GM12878 (cell line): ENCODE measurements at regions not wholly inside any gene's neighbourhood (a gene's known extent, or its start where the extent isn't known, plus 50 kb on each side); places are given as distances from the start of the nearest gene placed in this dataset.

Source experiments
- ATAC-seq: fragments of 200-7000 bp; cut with Tn5 transposase; 3 replicates; pipeline ENCODE4 v1.9.1; 2020; ENCODE audit warnings: mild to moderate bottlenecking, moderate library complexity
- BruUV-seq: library from RNA; stranded (reverse); fragments of 400-500 nt; replicated peaks from 2 replicates; lab custom pipeline; 2021; lab: Mats Ljungman, UMichigan
- CTCF ChIA-PET: fragments of 300-600 bp; sonication (Branson Sonifier 250); formaldehyde crosslinking; extraction: SDS; loops from one replicate; lab custom pipeline; 2021; ENCODE audit warnings: inconsistent platforms; lab: Yijun Ruan, JAX
- POLR2A ChIA-PET: fragments of 350-600 bp; formaldehyde crosslinking; extraction: SDS; loops from one replicate; lab custom pipeline; 2021; ENCODE audit warnings: inconsistent platforms; lab: Charles Lee
- RAD21 ChIA-PET: fragments of 300-600 bp; sonication (Branson Sonifier 250); formaldehyde crosslinking; loops from one replicate; lab custom pipeline; 2023; ENCODE audit warnings: antibody characterized with exemption; ENCODE audit not compliant: unreplicated experiment; lab: Charles Lee
- SMC1A ChIA-PET: fragments of 300-600 bp; sonication (Branson Sonifier 250); formaldehyde crosslinking; loops from one replicate; lab custom pipeline; 2023; ENCODE audit not compliant: unreplicated experiment, uncharacterized antibody; lab: Charles Lee
- DNase-seq: peaks from one replicate; pipeline ENCODE4 v3.0.0-alpha.2; 2011; ENCODE audit warnings: low read depth, low spot score
- FAIRE-seq: peaks from 3 replicates; lab custom pipeline; 2011; peaks lifted over from hg19 to GRCh38; lab: Jason Lieb, UNC
- H2AFZ ChIP-seq: 2 replicates; pipeline ENCODE4 v1.6.0; 2011; ENCODE audit warnings: low read depth, low read length, control low read depth; ENCODE audit not compliant: control insufficient read depth
- H3K27ac ChIP-seq: 2 replicates; pipeline ENCODE4 v1.5.1; 2011; ENCODE audit warnings: control low read depth; ENCODE audit not compliant: control insufficient read depth, insufficient read depth
- H3K27me3 ChIP-seq, 2 experiments: replicated peaks in 1 of 2; 2 replicates each; pipeline versions ENCODE4 v1.6.0 to v1.6.1; 2011; ENCODE audit warnings: low read length in 1 of 2; ENCODE audit not compliant: control insufficient read depth in 2 of 2, insufficient read depth in 2 of 2
- H3K36me3 ChIP-seq, 2 experiments: 2 replicates each; pipeline ENCODE4 v1.5.1; 2011; ENCODE audit warnings: low read length in 1 of 2; ENCODE audit not compliant: control insufficient read depth in 2 of 2, insufficient read depth in 2 of 2
- H3K4me1 ChIP-seq: 2 replicates; pipeline ENCODE4 v1.6.1; 2011; ENCODE audit warnings: mild to moderate bottlenecking, low read length, moderate library complexity, mixed read lengths; ENCODE audit not compliant: control insufficient read depth, insufficient read depth
- H3K4me2 ChIP-seq: 2 replicates; pipeline ENCODE4 v1.6.0; 2011; ENCODE audit warnings: control low read depth; ENCODE audit not compliant: control insufficient read depth, insufficient read depth
- H3K4me3 ChIP-seq: fragments of 200-600 bp; sonication (generic); 2 replicates; pipeline ENCODE4 v1.5.1; 2016
- H3K79me2 ChIP-seq: 2 replicates; pipeline ENCODE4 v1.6.0; 2011; ENCODE audit warnings: low read length; ENCODE audit not compliant: control insufficient read depth, insufficient read depth
- H3K9ac ChIP-seq: 2 replicates; pipeline ENCODE4 v1.8.0; 2011; ENCODE audit warnings: low read length, control low read depth, mixed read lengths; ENCODE audit not compliant: control insufficient read depth, insufficient read depth
- H3K9me3 ChIP-seq: replicated peaks from 3 replicates; pipeline ENCODE4 v1.5.1; 2011; ENCODE audit warnings: mild to moderate bottlenecking, low read length; ENCODE audit not compliant: control insufficient read depth, insufficient read depth
- H4K20me1 ChIP-seq: 2 replicates; pipeline ENCODE4 v1.6.0; 2011; ENCODE audit not compliant: control insufficient read depth, insufficient read depth
- ATF7 ChIP-seq: fragments of 450-650 bp; IDR thresholded peaks from 2 replicates; pipeline ENCODE4 v1.6.1; 2016; ENCODE audit warnings: low read depth, mild to moderate bottlenecking
- CHD1 ChIP-seq: IDR thresholded peaks from 2 replicates; pipeline ENCODE4 v1.6.1; 2012; ENCODE audit warnings: low read depth, low read length, improper control_type of control experiment
- WGBS: methylation state at CpG from one replicate; pipeline ENCODE4 v1.1.6; 2016; ENCODE audit warnings: low lambda C conversion rate; ENCODE audit not compliant: insufficient replicate concordance, insufficient coverage; ENCODE audit errors: missing lambda C conversion rate; 5-methylcytosine and 5-hydroxymethylcytosine counted together
- in situ Hi-C: fragments of 300-500 bp; cut with MboI; formaldehyde crosslinking; loops from 9 replicates; pipeline ENCODE4 v1.14.3; 2018; ENCODE audit warnings: mixed read lengths
- intact Hi-C: fragments of 100-400 bp; cut with micrococcal nuclease; formaldehyde crosslinking; loops from one replicate; pipeline ENCODE4 v1.14.2; 2022; ENCODE audit not compliant: unreplicated experiment
- TF ChIP-seq, protein P1 (sequence below): fragments of 450-650 bp; IDR thresholded peaks from 2 replicates; pipeline ENCODE4 v1.6.1; 2018; ENCODE audit warnings: borderline replicate concordance, mild to moderate bottlenecking; ENCODE audit not compliant: partially characterized antibody
- TF ChIP-seq, protein P2 (sequence below): fragments of 450-650 bp; IDR thresholded peaks from 2 replicates; pipeline ENCODE4 v1.6.1; 2018; ENCODE audit warnings: mild to moderate bottlenecking, low read depth, moderate library complexity; ENCODE audit not compliant: partially characterized antibody
- TF ChIP-seq, protein P3 (sequence below): fragments of 450-650 bp; conservative IDR thresholded peaks from 2 replicates; pipeline ENCODE4 v1.6.1; 2017; ENCODE audit warnings: mild to moderate bottlenecking, moderate library complexity

DNA sequence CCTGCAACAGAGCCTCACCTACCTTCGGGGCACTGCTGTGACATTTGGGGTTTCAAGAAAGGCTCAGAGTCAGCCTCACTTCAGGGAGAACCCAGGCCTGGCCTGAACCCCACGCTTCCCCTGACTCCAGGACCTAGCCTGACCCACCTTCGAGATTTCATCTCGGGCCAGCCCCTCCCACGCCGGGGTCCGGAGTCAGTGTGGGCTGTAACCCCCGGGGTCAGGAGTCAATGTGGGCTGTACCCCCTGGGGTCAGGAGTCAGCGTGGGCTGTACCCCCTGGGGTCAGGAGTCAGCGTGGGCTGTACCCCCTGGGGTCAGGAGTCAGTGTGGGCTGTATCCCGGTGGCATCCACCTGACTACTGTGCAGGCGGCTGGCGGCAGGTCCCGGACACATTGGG, 183.0 kb upstream of the RAB4A start:
- CTCF ChIA-PET, result no interaction called here

More for the DNA sequence above, 183.0 kb upstream of the RAB4A start:
- ATAC-seq (no peak), FAIRE-seq (no peak), DNase-seq (no peak)
- 30% methylated on average over 14 of the region's 14 CpGs for WGBS
- TF ChIP-seq, protein P1, sequence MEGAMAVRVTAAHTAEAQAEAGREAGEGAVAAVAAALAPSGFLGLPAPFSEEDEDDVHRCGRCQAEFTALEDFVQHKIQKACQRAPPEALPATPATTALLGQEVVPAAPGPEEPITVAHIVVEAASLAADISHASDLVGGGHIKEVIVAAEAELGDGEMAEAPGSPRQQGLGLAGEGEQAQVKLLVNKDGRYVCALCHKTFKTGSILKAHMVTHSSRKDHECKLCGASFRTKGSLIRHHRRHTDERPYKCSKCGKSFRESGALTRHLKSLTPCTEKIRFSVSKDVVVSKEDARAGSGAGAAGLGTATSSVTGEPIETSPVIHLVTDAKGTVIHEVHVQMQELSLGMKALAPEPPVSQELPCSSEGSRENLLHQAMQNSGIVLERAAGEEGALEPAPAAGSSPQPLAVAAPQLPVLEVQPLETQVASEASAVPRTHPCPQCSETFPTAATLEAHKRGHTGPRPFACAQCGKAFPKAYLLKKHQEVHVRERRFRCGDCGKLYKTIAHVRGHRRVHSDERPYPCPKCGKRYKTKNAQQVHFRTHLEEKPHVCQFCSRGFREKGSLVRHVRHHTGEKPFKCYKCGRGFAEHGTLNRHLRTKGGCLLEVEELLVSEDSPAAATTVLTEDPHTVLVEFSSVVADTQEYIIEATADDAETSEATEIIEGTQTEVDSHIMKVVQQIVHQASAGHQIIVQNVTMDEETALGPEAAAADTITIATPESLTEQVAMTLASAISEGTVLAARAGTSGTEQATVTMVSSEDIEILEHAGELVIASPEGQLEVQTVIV, result no peak
- TF ChIP-seq, protein P2, sequence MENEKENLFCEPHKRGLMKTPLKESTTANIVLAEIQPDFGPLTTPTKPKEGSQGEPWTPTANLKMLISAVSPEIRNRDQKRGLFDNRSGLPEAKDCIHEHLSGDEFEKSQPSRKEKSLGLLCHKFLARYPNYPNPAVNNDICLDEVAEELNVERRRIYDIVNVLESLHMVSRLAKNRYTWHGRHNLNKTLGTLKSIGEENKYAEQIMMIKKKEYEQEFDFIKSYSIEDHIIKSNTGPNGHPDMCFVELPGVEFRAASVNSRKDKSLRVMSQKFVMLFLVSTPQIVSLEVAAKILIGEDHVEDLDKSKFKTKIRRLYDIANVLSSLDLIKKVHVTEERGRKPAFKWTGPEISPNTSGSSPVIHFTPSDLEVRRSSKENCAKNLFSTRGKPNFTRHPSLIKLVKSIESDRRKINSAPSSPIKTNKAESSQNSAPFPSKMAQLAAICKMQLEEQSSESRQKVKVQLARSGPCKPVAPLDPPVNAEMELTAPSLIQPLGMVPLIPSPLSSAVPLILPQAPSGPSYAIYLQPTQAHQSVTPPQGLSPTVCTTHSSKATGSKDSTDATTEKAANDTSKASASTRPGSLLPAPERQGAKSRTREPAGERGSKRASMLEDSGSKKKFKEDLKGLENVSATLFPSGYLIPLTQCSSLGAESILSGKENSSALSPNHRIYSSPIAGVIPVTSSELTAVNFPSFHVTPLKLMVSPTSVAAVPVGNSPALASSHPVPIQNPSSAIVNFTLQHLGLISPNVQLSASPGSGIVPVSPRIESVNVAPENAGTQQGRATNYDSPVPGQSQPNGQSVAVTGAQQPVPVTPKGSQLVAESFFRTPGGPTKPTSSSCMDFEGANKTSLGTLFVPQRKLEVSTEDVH, result no peak
- TF ChIP-seq ATF7 (no peak), CHD1 (no peak)
- TF ChIP-seq, protein P3, sequence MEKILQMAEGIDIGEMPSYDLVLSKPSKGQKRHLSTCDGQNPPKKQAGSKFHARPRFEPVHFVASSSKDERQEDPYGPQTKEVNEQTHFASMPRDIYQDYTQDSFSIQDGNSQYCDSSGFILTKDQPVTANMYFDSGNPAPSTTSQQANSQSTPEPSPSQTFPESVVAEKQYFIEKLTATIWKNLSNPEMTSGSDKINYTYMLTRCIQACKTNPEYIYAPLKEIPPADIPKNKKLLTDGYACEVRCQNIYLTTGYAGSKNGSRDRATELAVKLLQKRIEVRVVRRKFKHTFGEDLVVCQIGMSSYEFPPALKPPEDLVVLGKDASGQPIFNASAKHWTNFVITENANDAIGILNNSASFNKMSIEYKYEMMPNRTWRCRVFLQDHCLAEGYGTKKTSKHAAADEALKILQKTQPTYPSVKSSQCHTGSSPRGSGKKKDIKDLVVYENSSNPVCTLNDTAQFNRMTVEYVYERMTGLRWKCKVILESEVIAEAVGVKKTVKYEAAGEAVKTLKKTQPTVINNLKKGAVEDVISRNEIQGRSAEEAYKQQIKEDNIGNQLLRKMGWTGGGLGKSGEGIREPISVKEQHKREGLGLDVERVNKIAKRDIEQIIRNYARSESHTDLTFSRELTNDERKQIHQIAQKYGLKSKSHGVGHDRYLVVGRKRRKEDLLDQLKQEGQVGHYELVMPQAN, result no peak
- SMC1A ChIA-PET, result no interaction called here
- H2AFZ ChIP-seq, result no peak overlapping the region
- no TSS peak for BruUV-seq
- intact Hi-C loops (no loop called here), in situ Hi-C loops (no loop called here)
- H3K36me3 ChIP-seq, result no peaks in the 10 kb centered on the region
- no peaks in the 10 kb centered on the region for H4K20me1 ChIP-seq
- no peak overlapping the region for H3K9ac ChIP-seq
- H3K4me2 ChIP-seq, result no peak overlapping the region
- no peak overlapping the region for H3K27ac ChIP-seq
- H3K4me1 ChIP-seq, result peaks cover under 1% of the 10 kb centered on the region; the same call in 1 of the 2 replicates
- no peaks in the 10 kb centered on the region; the same call in 2 of the 3 replicates for H3K9me3 ChIP-seq
- POLR2A ChIA-PET, result no interaction called here
- no peaks in the 10 kb centered on the region for H3K79me2 ChIP-seq
- no peak overlapping the region for H3K4me3 ChIP-seq
- no peaks in the 10 kb centered on the region; a peak in 1 of 4 replicates for H3K27me3 ChIP-seq
- RAD21 ChIA-PET, result no interaction called here
